ENCODE measurements at regions not wholly inside any gene's neighbourhood (a gene's known extent, or its start where the extent isn't known, plus 50 kb on each side); places are given as distances from the start of the nearest gene placed in this dataset.
A peak's percentile ranks its signal among the peaks of the same experiment; 100 is the strongest.

- no peak for DNase-seq (ENCODE audit: low read depth in 3 of 3, low spot score in 2 of 3)
Observed at GRCh38 chr5:117299936-117300328, 725.3 kb upstream of the SEMA6A start.

GRCh38 chr5:117299224-117299935 lies 724.8 kb upstream of the SEMA6A start:
- no peak for DNase-seq (ENCODE audit: low read depth in 3 of 3, low spot score in 2 of 3)

GRCh38 chr5:117296872-117297271 lies 722.2 kb upstream of the SEMA6A start:
- DNase-seq (ENCODE audit: low read depth in 3 of 3, low spot score in 2 of 3): no peak

GRCh38 chr5:117295941-117296340 lies 721.3 kb upstream of the SEMA6A start:
- no peak for DNase-seq (ENCODE audit: low read depth in 3 of 3, low spot score in 2 of 3)

- DNase-seq (ENCODE audit: low read depth in 3 of 3, low spot score in 2 of 3): no peak
Observed at GRCh38 chr5:117286813-117287212, 712.2 kb upstream of the SEMA6A start.

- DNase-seq (ENCODE audit: low read depth in 3 of 3, low spot score in 2 of 3): no peak
Observed at GRCh38 chr5:117271656-117272055, 697.0 kb upstream of the SEMA6A start.

- no peak for DNase-seq (ENCODE audit: low read depth in 3 of 3, low spot score in 2 of 3)
Observed at GRCh38 chr5:117266280-117266679, 691.7 kb upstream of the SEMA6A start.

- no peak for DNase-seq (ENCODE audit: low read depth in 3 of 3, low spot score in 2 of 3)
Observed at GRCh38 chr5:117263231-117263630, 688.6 kb upstream of the SEMA6A start.

- DNase-seq (ENCODE audit: low read depth in 3 of 3, low spot score in 2 of 3): no peak
Observed at GRCh38 chr5:117262572-117263131, 688.0 kb upstream of the SEMA6A start.

- DNase-seq (ENCODE audit: low read depth in 3 of 3, low spot score in 2 of 3): no peak
Observed at GRCh38 chr5:117261948-117262571, 687.4 kb upstream of the SEMA6A start.

GRCh38 chr5:117255211-117256027 lies 680.8 kb upstream of the SEMA6A start:
- DNase-seq (ENCODE audit: low read depth in 3 of 3, low spot score in 2 of 3): peak in 1 of 3 donors; percentile 15

- DNase-seq (ENCODE audit: low read depth in 3 of 3, low spot score in 2 of 3): no peak
Observed at GRCh38 chr5:117252566-117252965, 677.9 kb upstream of the SEMA6A start.

- DNase-seq (ENCODE audit: low read depth in 3 of 3, low spot score in 2 of 3): no peak
Observed at GRCh38 chr5:117249086-117249815, 674.6 kb upstream of the SEMA6A start.

GRCh38 chr5:117246424-117246823 lies 671.8 kb upstream of the SEMA6A start:
- DNase-seq (ENCODE audit: low read depth in 3 of 3, low spot score in 2 of 3): no peak

GRCh38 chr5:117245130-117245529 lies 670.5 kb upstream of the SEMA6A start:
- DNase-seq (ENCODE audit: low read depth in 3 of 3, low spot score in 2 of 3): no peak

- DNase-seq (ENCODE audit: low read depth in 3 of 3, low spot score in 2 of 3): no peak
Observed at GRCh38 chr5:117242028-117242427, 667.4 kb upstream of the SEMA6A start.

- no peak for DNase-seq (ENCODE audit: low read depth in 3 of 3, low spot score in 2 of 3)
Observed at GRCh38 chr5:117236941-117237340, 662.3 kb upstream of the SEMA6A start.

- DNase-seq (ENCODE audit: low read depth in 3 of 3, low spot score in 2 of 3): no peak
Observed at GRCh38 chr5:117235786-117236185, 661.2 kb upstream of the SEMA6A start.

GRCh38 chr5:117230375-117230774 lies 655.8 kb upstream of the SEMA6A start:
- no peak for DNase-seq (ENCODE audit: low read depth in 3 of 3, low spot score in 2 of 3)

- DNase-seq (ENCODE audit: low read depth in 3 of 3, low spot score in 2 of 3): no peak
Observed at GRCh38 chr5:117220730-117221129, 646.1 kb upstream of the SEMA6A start.

GRCh38 chr5:117218789-117219188 lies 644.2 kb upstream of the SEMA6A start:
- DNase-seq (ENCODE audit: low read depth in 3 of 3, low spot score in 2 of 3): no peak
